GM10266 (cell line): ENCODE measurements at regions not wholly inside any gene's neighbourhood (a gene's known extent, or its start where the extent isn't known, plus 50 kb on each side); places are given as distances from the start of the nearest gene placed in this dataset.

ENCODE experiments used
- DNase-seq: peaks from one replicate; pipeline ENCODE4 v3.0.0; 2012; ENCODE audit errors: extremely low spot score
- TF ChIP-seq, protein P1 (sequence below): IDR thresholded peaks from 2 replicates; pipeline ENCODE4 v1.5.1; 2012; ENCODE audit warnings: mild to moderate bottlenecking, low read depth; ENCODE audit not compliant: control insufficient read depth, insufficient read depth; ENCODE audit errors: missing control alignments

DNA sequence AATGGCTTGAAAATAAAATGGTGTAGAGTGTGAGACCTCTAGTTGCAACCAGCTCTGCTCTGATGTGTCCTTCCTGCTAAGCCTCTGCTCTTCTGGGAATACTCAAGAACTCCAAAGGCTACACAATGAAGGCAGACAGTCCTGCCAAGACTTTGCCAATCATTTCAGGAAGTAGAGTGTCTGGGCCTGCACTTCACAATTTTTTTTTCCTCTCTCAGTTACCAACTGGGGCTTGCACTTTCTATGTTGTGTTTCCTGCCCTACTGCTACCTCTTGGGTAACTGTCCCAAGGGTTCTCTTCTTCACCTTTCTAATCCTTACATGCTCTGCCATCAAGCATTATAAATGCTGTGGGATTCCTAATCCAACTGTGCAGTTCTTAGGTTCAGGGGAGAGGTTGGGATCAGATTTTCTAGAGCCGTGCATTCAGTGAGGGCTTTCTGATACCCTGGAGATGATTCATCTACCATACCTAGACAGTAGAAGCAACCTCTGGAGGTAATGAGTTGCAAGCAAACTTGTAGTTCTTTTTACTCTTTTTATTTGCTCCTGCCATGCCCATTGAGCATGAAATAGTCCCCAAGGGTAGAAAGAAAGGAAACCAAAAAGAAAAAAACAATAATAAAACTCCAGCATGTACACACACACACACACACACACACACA is 365.9 kb downstream of the MLLT3 start:
- DNase-seq: no peak
- TF ChIP-seq, protein P1, sequence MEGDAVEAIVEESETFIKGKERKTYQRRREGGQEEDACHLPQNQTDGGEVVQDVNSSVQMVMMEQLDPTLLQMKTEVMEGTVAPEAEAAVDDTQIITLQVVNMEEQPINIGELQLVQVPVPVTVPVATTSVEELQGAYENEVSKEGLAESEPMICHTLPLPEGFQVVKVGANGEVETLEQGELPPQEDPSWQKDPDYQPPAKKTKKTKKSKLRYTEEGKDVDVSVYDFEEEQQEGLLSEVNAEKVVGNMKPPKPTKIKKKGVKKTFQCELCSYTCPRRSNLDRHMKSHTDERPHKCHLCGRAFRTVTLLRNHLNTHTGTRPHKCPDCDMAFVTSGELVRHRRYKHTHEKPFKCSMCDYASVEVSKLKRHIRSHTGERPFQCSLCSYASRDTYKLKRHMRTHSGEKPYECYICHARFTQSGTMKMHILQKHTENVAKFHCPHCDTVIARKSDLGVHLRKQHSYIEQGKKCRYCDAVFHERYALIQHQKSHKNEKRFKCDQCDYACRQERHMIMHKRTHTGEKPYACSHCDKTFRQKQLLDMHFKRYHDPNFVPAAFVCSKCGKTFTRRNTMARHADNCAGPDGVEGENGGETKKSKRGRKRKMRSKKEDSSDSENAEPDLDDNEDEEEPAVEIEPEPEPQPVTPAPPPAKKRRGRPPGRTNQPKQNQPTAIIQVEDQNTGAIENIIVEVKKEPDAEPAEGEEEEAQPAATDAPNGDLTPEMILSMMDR: no peak

DNA sequence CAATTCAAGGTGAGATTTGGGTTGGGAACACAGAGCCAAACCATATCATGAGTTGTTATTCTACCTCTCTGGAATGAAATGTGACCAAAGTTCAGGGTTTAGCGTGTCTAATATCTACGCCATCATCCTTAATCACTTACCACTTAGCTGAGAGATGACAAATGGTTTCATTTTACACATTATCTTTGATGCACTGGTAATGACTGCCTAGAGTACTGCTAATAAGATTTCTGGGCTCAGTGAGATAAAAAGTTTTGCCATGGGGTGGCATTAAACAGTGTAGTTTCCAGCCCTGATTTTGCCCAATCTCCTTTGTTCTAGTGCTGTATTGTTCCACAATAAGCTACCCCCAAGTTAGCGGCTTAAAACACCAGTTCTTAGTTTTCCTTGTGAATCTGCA is 367.2 kb downstream of the MLLT3 start:
- DNase-seq: no peak
- TF ChIP-seq, protein P1: no peak

GRCh38 chr9:20253635-20254034 is 368.7 kb downstream of the MLLT3 start:
- no peak for DNase-seq
- TF ChIP-seq, protein P1: no peak

- DNase-seq: no peak
- TF ChIP-seq, protein P1: no peak
These were observed 369.5 kb downstream of the MLLT3 start for GRCh38 chr9:20252778-20253177.

- TF ChIP-seq, protein P1: no peak
- no peak for DNase-seq
These were observed 371.5 kb downstream of the MLLT3 start for GRCh38 chr9:20250791-20251190.

DNA sequence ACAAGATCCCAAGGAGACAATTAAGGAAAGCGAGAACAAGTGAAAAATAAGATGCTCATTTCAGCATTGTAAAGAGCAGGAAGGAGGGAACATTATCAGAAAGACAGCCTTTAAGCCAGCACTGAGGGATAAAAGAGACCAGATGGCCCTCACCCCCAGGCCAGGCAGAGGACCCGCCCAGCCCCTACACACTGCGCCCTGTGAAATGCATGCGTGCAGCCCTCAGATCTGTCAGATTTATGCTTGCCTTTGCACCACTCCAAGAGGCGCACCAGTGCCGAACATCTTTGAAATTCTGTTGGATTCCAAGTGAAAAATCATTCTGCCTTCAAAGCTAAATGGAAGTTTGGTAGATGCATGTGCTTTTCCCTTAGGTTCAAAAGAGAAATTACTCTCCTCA is 378.0 kb downstream of the MLLT3 start:
- TF ChIP-seq, protein P1: no peak
- no peak for DNase-seq

- TF ChIP-seq, protein P1: no peak
- DNase-seq: no peak
These were observed 378.5 kb downstream of the MLLT3 start for GRCh38 chr9:20243841-20244240.
